ENCODE measurements at regions not wholly inside any gene's neighbourhood (a gene's known extent, or its start where the extent isn't known, plus 50 kb on each side); places are given as distances from the start of the nearest gene placed in this dataset.
"Not testable (repeated sequence)": the region's sequence is repeated elsewhere in the genome, so short reads cannot be mapped to it uniquely, and the experiment has no call there.

DNA sequence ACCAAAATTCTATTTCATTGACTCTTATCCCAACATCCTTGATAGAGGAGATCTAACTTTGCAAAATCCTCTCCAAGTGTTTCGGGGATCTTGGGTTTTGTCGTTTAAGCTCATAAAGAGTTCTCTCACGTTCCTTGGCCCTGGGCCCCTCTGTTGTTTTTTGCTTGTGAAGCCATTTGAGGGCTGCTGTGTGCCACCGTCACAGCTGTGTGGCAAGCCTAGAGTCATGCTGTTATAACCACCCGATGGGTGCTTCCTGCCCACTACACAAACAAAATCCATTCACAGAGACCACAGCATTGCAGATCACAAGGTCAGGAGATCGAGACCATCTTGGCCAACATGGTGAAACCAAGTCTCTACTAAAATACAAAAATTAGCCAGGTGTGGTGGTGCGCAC, 154.1 kb downstream of the ADSS2 start:
- no peaks in the 10 kb centered on the region for H3K36me3 ChIP-seq (ENCODE audit: control insufficient read depth in 1 of 2, insufficient read depth in 2 of 2, low read length in 2 of 2)
- H3K9me3 ChIP-seq (ENCODE audit: control insufficient read depth in 1 of 2, low read length in 2 of 2), result no peaks in the 10 kb centered on the region
- H3K9ac ChIP-seq (ENCODE audit: low read depth in 1 of 2, low read length in 2 of 2), result no peak overlapping the region
- H3K27me3 ChIP-seq (ENCODE audit: control insufficient read depth in 1 of 2, insufficient read depth in 2 of 2, low read length in 2 of 2), result no peaks in the 10 kb centered on the region
- H3K27ac ChIP-seq (ENCODE audit: low read depth, low read length), result no peak overlapping the region
- H3K4me1 ChIP-seq (ENCODE audit: control insufficient read depth in 1 of 2, insufficient read depth in 2 of 2, low read length in 2 of 2), result peaks cover 12 to 13% of the 10 kb centered on the region in 2 donors
- H3K4me3 ChIP-seq (ENCODE audit: low read depth in 1 of 2, low read length in 2 of 2), result no peak overlapping the region

- not testable (repeated sequence) for H3K9me3 ChIP-seq (ENCODE audit: control insufficient read depth in 1 of 2, low read length in 2 of 2); H3K36me3 ChIP-seq (ENCODE audit: control insufficient read depth in 1 of 2, insufficient read depth in 2 of 2, low read length in 2 of 2); H3K27ac ChIP-seq (ENCODE audit: low read depth, low read length); H3K27me3 ChIP-seq (ENCODE audit: control insufficient read depth in 1 of 2, insufficient read depth in 2 of 2, low read length in 2 of 2)
- peak overlapping the region in 1 of 2 donors; percentile 64 for H3K9ac ChIP-seq (ENCODE audit: low read depth in 1 of 2, low read length in 2 of 2)
- H3K4me1 ChIP-seq (ENCODE audit: control insufficient read depth in 1 of 2, insufficient read depth in 2 of 2, low read length in 2 of 2), result peaks cover 20 to 28% of the 10 kb centered on the region in 2 donors
- H3K4me3 ChIP-seq (ENCODE audit: low read depth in 1 of 2, low read length in 2 of 2), result peak overlapping the region in 1 of 2 donors; percentile 67
These were observed 151.7 kb downstream of the ADSS2 start for GRCh38 chr1:244300029-244300375.

GRCh38 chr1:244301595-244302130, 150.0 kb downstream of the ADSS2 start:
- Histone ChIP-seq H3K4me1 (ENCODE audit: control insufficient read depth in 1 of 2, insufficient read depth in 2 of 2, low read length in 2 of 2) (peaks cover 20 to 28% of the 10 kb centered on the region in 2 donors), H3K9me3 (ENCODE audit: control insufficient read depth in 1 of 2, low read length in 2 of 2) (no peaks in the 10 kb centered on the region), H3K27ac (ENCODE audit: low read depth, low read length) (no peak overlapping the region), H3K4me3 (ENCODE audit: low read depth in 1 of 2, low read length in 2 of 2) (no peak overlapping the region), H3K36me3 (ENCODE audit: control insufficient read depth in 1 of 2, insufficient read depth in 2 of 2, low read length in 2 of 2) (no peaks in the 10 kb centered on the region), H3K9ac (ENCODE audit: low read depth in 1 of 2, low read length in 2 of 2) (no peak overlapping the region), H3K27me3 (ENCODE audit: control insufficient read depth in 1 of 2, insufficient read depth in 2 of 2, low read length in 2 of 2) (no peaks in the 10 kb centered on the region)

DNA sequence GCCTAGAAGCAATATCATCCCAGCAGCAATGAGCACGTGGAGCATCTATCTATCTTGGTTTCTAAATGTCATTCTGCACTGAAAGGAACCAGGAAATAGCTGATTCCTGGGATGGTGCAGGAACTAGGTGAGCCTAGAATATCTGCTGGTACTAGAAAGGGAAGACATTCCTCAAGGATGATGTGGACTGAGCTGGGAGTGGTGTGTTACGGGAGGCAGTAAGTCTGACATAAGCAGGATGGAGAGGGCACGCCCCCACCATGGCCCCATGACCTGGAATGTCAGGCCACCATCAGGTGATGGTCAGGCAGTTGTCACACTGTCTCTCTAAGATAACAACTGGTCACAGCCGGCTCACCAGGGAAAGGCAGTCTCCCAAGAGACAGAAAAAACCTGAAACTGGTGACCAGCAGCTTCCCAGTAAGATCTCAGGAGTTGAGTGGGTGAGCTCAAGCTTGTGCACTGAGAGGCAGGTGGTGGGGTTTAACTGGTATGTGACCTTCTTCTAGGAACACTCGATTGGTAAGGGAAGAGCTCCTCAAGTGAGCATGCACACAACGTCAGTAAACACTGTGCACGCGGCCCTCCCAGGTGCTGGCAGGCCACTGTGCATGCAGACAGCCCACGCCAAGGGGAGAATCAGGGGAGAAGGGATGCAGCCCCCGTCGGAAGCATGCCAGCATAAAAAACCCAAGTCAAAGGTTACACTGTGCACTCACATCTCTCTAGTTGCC, 148.7 kb downstream of the ADSS2 start:
- Histone ChIP-seq H3K4me1 (ENCODE audit: control insufficient read depth in 1 of 2, insufficient read depth in 2 of 2, low read length in 2 of 2) (peaks cover 20 to 28% of the 10 kb centered on the region in 2 donors), H3K9ac (ENCODE audit: low read depth in 1 of 2, low read length in 2 of 2) (no peak overlapping the region), H3K27me3 (ENCODE audit: control insufficient read depth in 1 of 2, insufficient read depth in 2 of 2, low read length in 2 of 2) (no peaks in the 10 kb centered on the region), H3K36me3 (ENCODE audit: control insufficient read depth in 1 of 2, insufficient read depth in 2 of 2, low read length in 2 of 2) (no peaks in the 10 kb centered on the region), H3K4me3 (ENCODE audit: low read depth in 1 of 2, low read length in 2 of 2) (no peak overlapping the region), H3K9me3 (ENCODE audit: control insufficient read depth in 1 of 2, low read length in 2 of 2) (no peaks in the 10 kb centered on the region), H3K27ac (ENCODE audit: low read depth, low read length) (no peak overlapping the region)

GRCh38 chr1:244303610-244303969, 148.1 kb downstream of the ADSS2 start:
- H3K27ac ChIP-seq (ENCODE audit: low read depth, low read length), result peak overlapping the region; percentile 13
- no peak overlapping the region for H3K4me3 ChIP-seq (ENCODE audit: low read depth in 1 of 2, low read length in 2 of 2)
- no peaks in the 10 kb centered on the region for H3K9me3 ChIP-seq (ENCODE audit: control insufficient read depth in 1 of 2, low read length in 2 of 2)
- H3K9ac ChIP-seq (ENCODE audit: low read depth in 1 of 2, low read length in 2 of 2), result no peak overlapping the region
- no peaks in the 10 kb centered on the region for H3K36me3 ChIP-seq (ENCODE audit: control insufficient read depth in 1 of 2, insufficient read depth in 2 of 2, low read length in 2 of 2)
- peaks cover 20 to 28% of the 10 kb centered on the region in 2 donors for H3K4me1 ChIP-seq (ENCODE audit: control insufficient read depth in 1 of 2, insufficient read depth in 2 of 2, low read length in 2 of 2)
- H3K27me3 ChIP-seq (ENCODE audit: control insufficient read depth in 1 of 2, insufficient read depth in 2 of 2, low read length in 2 of 2), result no peaks in the 10 kb centered on the region

GRCh38 chr1:244304156-244304555, 147.6 kb downstream of the ADSS2 start:
- Histone ChIP-seq H3K4me1 (ENCODE audit: control insufficient read depth in 1 of 2, insufficient read depth in 2 of 2, low read length in 2 of 2) (peaks cover 18 to 27% of the 10 kb centered on the region in 2 donors), H3K27me3 (ENCODE audit: control insufficient read depth in 1 of 2, insufficient read depth in 2 of 2, low read length in 2 of 2) (no peaks in the 10 kb centered on the region), H3K9ac (ENCODE audit: low read depth in 1 of 2, low read length in 2 of 2) (no peak overlapping the region), H3K9me3 (ENCODE audit: control insufficient read depth in 1 of 2, low read length in 2 of 2) (no peaks in the 10 kb centered on the region), H3K4me3 (ENCODE audit: low read depth in 1 of 2, low read length in 2 of 2) (no peak overlapping the region), H3K27ac (ENCODE audit: low read depth, low read length) (peak overlapping the region; percentile 13), H3K36me3 (ENCODE audit: control insufficient read depth in 1 of 2, insufficient read depth in 2 of 2, low read length in 2 of 2) (no peaks in the 10 kb centered on the region)

DNA sequence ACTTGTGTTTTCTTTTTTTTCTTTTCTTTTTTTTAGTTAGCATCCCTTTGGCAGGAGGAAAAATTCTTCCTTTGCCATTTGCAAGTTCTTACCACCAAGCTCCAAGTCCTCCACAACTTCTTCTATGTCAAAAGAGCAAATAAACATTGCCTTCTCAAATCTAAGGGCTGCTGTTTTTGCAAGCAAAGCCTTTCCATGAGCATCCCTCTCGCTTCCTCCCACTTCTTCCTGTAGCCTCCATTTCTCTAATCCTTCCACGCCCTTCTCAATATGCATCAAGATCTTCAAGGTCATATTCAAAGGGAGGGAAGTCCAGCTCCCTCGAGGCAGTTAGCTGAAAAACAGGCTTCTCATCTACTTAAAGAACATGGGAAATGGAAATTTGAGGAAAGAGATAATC, 147.1 kb downstream of the ADSS2 start:
- no peak overlapping the region for H3K27ac ChIP-seq (ENCODE audit: low read depth, low read length)
- no peaks in the 10 kb centered on the region for H3K27me3 ChIP-seq (ENCODE audit: control insufficient read depth in 1 of 2, insufficient read depth in 2 of 2, low read length in 2 of 2)
- H3K4me1 ChIP-seq (ENCODE audit: control insufficient read depth in 1 of 2, insufficient read depth in 2 of 2, low read length in 2 of 2), result peaks cover 16 to 24% of the 10 kb centered on the region in 2 donors
- H3K4me3 ChIP-seq (ENCODE audit: low read depth in 1 of 2, low read length in 2 of 2), result no peak overlapping the region
- H3K9me3 ChIP-seq (ENCODE audit: control insufficient read depth in 1 of 2, low read length in 2 of 2), result no peaks in the 10 kb centered on the region
- no peak overlapping the region for H3K9ac ChIP-seq (ENCODE audit: low read depth in 1 of 2, low read length in 2 of 2)
- H3K36me3 ChIP-seq (ENCODE audit: control insufficient read depth in 1 of 2, insufficient read depth in 2 of 2, low read length in 2 of 2), result no peaks in the 10 kb centered on the region

DNA sequence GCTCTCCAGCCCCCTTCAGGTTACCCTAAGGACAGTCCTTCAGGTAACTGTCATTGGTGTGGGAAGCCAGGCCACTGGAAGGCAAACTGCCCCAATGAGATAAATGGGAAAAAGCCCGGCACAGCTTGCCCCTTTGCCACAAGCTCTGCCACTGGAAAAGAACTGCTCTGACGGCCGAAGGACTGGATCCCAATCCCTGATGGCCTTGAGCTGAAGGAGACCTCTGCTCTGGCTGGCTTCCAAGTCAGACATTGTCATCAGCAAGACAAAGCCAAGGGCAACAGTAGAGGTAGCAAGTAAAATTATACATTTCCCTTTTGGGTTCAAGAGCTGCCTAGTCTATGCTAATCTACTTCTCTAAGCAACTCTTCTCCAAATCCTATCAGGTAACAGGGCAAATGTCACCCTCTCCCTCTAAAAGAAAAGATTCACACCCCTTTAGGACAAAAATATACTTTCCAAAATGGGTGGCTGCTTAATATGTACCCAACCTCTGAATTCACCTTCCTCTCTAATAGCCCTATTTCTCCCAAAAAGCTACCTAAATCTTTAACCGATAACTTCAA, 145.8 kb downstream of the ADSS2 start:
- H3K9me3 ChIP-seq (ENCODE audit: control insufficient read depth in 1 of 2, low read length in 2 of 2), result no peaks in the 10 kb centered on the region
- H3K9ac ChIP-seq (ENCODE audit: low read depth in 1 of 2, low read length in 2 of 2), result no peak overlapping the region
- H3K4me3 ChIP-seq (ENCODE audit: low read depth in 1 of 2, low read length in 2 of 2), result no peak overlapping the region
- H3K27ac ChIP-seq (ENCODE audit: low read depth, low read length), result no peak overlapping the region
- peaks cover 16 to 24% of the 10 kb centered on the region in 2 donors for H3K4me1 ChIP-seq (ENCODE audit: control insufficient read depth in 1 of 2, insufficient read depth in 2 of 2, low read length in 2 of 2)
- no peaks in the 10 kb centered on the region for H3K36me3 ChIP-seq (ENCODE audit: control insufficient read depth in 1 of 2, insufficient read depth in 2 of 2, low read length in 2 of 2)
- no peaks in the 10 kb centered on the region for H3K27me3 ChIP-seq (ENCODE audit: control insufficient read depth in 1 of 2, insufficient read depth in 2 of 2, low read length in 2 of 2)

DNA sequence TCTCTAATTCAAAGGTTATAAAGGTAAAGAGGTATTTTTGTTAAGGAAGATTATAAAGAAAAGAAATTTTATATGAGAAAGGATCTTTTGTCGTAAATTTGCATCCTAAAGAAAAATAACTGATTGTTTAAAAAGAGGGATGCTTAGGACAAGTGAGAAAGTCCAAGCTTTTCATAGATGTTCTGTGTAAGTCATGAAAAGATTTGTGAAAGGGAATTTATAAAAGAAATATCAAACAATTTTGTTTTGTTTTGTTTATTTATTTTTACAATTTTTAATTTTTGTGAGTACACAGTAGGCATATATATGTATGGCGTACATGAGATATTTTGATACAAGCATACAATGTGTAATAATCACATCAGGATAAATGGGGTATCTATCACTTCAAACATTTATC, 145.2 kb downstream of the ADSS2 start:
- Histone ChIP-seq H3K9me3 (ENCODE audit: control insufficient read depth in 1 of 2, low read length in 2 of 2) (no peaks in the 10 kb centered on the region), H3K4me1 (ENCODE audit: control insufficient read depth in 1 of 2, insufficient read depth in 2 of 2, low read length in 2 of 2) (peaks cover 16 to 24% of the 10 kb centered on the region in 2 donors), H3K4me3 (ENCODE audit: low read depth in 1 of 2, low read length in 2 of 2) (no peak overlapping the region), H3K27ac (ENCODE audit: low read depth, low read length) (no peak overlapping the region), H3K36me3 (ENCODE audit: control insufficient read depth in 1 of 2, insufficient read depth in 2 of 2, low read length in 2 of 2) (no peaks in the 10 kb centered on the region), H3K27me3 (ENCODE audit: control insufficient read depth in 1 of 2, insufficient read depth in 2 of 2, low read length in 2 of 2) (no peaks in the 10 kb centered on the region), H3K9ac (ENCODE audit: low read depth in 1 of 2, low read length in 2 of 2) (no peak overlapping the region)

DNA sequence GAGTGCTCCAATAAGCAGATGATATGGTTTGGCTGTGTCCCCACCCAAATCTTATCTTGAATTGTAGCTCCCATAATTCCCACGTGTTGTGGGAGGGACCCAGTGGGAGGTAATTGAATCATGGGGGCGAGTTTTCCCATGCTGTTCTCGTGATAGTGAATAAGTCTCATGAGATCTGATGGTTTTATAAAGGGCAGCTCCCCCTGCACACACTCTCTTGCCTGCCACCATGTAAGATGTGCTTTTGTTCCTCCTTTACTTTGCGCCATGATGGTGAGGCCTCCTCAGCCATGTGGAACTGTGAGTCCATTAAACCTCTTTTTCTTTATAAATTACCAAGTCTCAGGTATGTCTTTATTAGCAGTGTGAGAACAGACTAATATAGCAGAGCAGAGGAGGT, 142.5 kb downstream of the ADSS2 start:
- not testable (repeated sequence) for H3K27ac ChIP-seq (ENCODE audit: low read depth, low read length); H3K36me3 ChIP-seq (ENCODE audit: control insufficient read depth in 1 of 2, insufficient read depth in 2 of 2, low read length in 2 of 2); H3K9me3 ChIP-seq (ENCODE audit: control insufficient read depth in 1 of 2, low read length in 2 of 2); H3K27me3 ChIP-seq (ENCODE audit: control insufficient read depth in 1 of 2, insufficient read depth in 2 of 2, low read length in 2 of 2); H3K9ac ChIP-seq (ENCODE audit: low read depth in 1 of 2, low read length in 2 of 2); H3K4me3 ChIP-seq (ENCODE audit: low read depth in 1 of 2, low read length in 2 of 2); H3K4me1 ChIP-seq (ENCODE audit: control insufficient read depth in 1 of 2, insufficient read depth in 2 of 2, low read length in 2 of 2)
